ENCODE measurements at regions not wholly inside any gene's neighbourhood (a gene's known extent, or its start where the extent isn't known, plus 50 kb on each side); places are given as distances from the start of the nearest gene placed in this dataset.

GRCh38 chr16:6684076-6684673, 648.5 kb upstream of the RBFOX1 start:
- Histone ChIP-seq H3K4me3 (no peak overlapping the region), H3K9me3 (peaks cover 0 to 17% (median 7%) of the 10 kb centered on the region in 8 donors), H3K36me3 (no peaks in the 10 kb centered on the region), H3K27ac (no peak overlapping the region), H3K27me3 (replicated peaks in 1 of 7) (no peaks in the 10 kb centered on the region), H3K4me1 (no peaks in the 10 kb centered on the region)
- DNase-seq, result no peak
- 18 to 22% (median 21%) methylated on average over 7 of the region's 7 CpGs for WGBS, 5 donors
- intact Hi-C loops (cut with DNase I; ENCODE audit: low total_unique reads), result no loop called here
- peak in 2 of 11 experiments; percentile 20 to 33 for TF ChIP-seq CTCF (IDR thresholded peaks at IDR 0.05 in 8 of 11, conservative IDR thresholded peaks at IDR 0.05 in 3 of 11)
- TF ChIP-seq POLR2A (IDR thresholded peaks at IDR 0.05), result no peak
- no peak for TF ChIP-seq POLR2AphosphoS5 (IDR thresholded peaks at IDR 0.05)

GRCh38 chr16:6682142-6682811, 650.4 kb upstream of the RBFOX1 start:
- DNase-seq, result no peak
- H3K4me1 ChIP-seq, result no peaks in the 10 kb centered on the region
- no peaks in the 10 kb centered on the region for H3K27me3 ChIP-seq (replicated peaks in 1 of 7)
- H3K4me3 ChIP-seq, result no peak overlapping the region
- H3K36me3 ChIP-seq, result no peaks in the 10 kb centered on the region
- 49 to 54% (median 51%) methylated on average over 19 of the region's 19 CpGs for WGBS, 5 donors
- no peak overlapping the region for H3K27ac ChIP-seq
- TF ChIP-seq CTCF (IDR thresholded peaks at IDR 0.05 in 8 of 11, conservative IDR thresholded peaks at IDR 0.05 in 3 of 11) (peak in 7 of 11 experiments; percentile 12 to 57 (median 42)), POLR2A (IDR thresholded peaks at IDR 0.05) (no peak)
- peaks cover 0 to 2% (median 0%) of the 10 kb centered on the region in 8 donors for H3K9me3 ChIP-seq
- intact Hi-C loops (cut with DNase I; ENCODE audit: low total_unique reads), result no loop called here

DNA sequence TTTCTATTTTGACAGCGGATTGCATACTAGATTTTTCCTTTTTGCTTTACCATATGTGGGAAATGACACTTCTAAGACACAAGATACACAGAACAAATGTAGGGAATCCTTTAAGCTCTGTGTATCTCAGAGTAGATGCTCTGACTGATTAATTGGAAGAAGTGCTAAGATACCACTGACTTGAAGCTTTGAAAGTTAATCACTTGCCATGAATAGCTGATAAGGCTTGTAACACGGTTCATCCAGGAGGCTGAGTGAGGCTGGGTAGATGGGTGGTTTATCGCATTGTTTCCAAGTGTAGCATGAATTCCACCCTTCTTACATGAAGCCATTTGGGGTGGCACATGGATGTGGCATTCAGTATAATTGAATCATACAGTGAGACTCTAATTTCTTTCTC, 654.1 kb upstream of the RBFOX1 start:
- Histone ChIP-seq H3K27me3 (replicated peaks in 1 of 7) (no peaks in the 10 kb centered on the region), H3K4me1 (no peaks in the 10 kb centered on the region), H3K9me3 (no peaks in the 10 kb centered on the region), H3K27ac (no peak overlapping the region), H3K36me3 (no peaks in the 10 kb centered on the region), H3K4me3 (no peak overlapping the region)
- 53 to 82% (median 77%) methylated on average over 3 of the region's 3 CpGs for WGBS, 5 donors
- DNase-seq, result no peak
- intact Hi-C loops (cut with DNase I; ENCODE audit: low total_unique reads), result no loop called here
- no peak for TF ChIP-seq POLR2A (IDR thresholded peaks at IDR 0.05)
- TF ChIP-seq POLR2AphosphoS5 (IDR thresholded peaks at IDR 0.05), result no peak
- TF ChIP-seq CTCF (IDR thresholded peaks at IDR 0.05 in 8 of 11, conservative IDR thresholded peaks at IDR 0.05 in 3 of 11), result no peak

- intact Hi-C loops (cut with DNase I; ENCODE audit: low total_unique reads), result no loop called here
These were observed 658.6 kb upstream of the RBFOX1 start for GRCh38 chr16:6674071-6674470.

More at GRCh38 chr16:6674071-6674470, 658.6 kb upstream of the RBFOX1 start:
- no peaks in the 10 kb centered on the region for H3K36me3 ChIP-seq
- no peak overlapping the region for H3K27ac ChIP-seq
- no peak overlapping the region for H3K4me3 ChIP-seq
- H3K9me3 ChIP-seq, result peaks cover 0 to 8% (median 0%) of the 10 kb centered on the region in 8 donors
- no peaks in the 10 kb centered on the region for H3K27me3 ChIP-seq (replicated peaks in 1 of 7)
- TF ChIP-seq CTCF (IDR thresholded peaks at IDR 0.05 in 8 of 11, conservative IDR thresholded peaks at IDR 0.05 in 3 of 11) (no peak), POLR2AphosphoS5 (IDR thresholded peaks at IDR 0.05) (no peak), POLR2A (IDR thresholded peaks at IDR 0.05) (no peak)
- 84 to 93% (median 89%) methylated on average over 4 of the region's 4 CpGs for WGBS, 5 donors
- DNase-seq, result no peak
- no peaks in the 10 kb centered on the region for H3K4me1 ChIP-seq
